Astrocyte (in vitro differentiated cells and primary cell): ENCODE measurements at regions not wholly inside any gene's neighbourhood (a gene's known extent, or its start where the extent isn't known, plus 50 kb on each side); places are given as distances from the start of the nearest gene placed in this dataset.

Source experiments
- EZH2 ChIP-seq: IDR thresholded peaks from 2 replicates; pipeline ENCODE4 v1.6.1; 2012; ENCODE audit warnings: mild to moderate bottlenecking, low read length, inconsistent platforms; ENCODE audit not compliant: insufficient read depth
- TF ChIP-seq, protein P1 (sequence below): IDR thresholded peaks from 2 replicates; pipeline ENCODE4 v1.5.1; 2011; ENCODE audit warnings: low read depth, mild to moderate bottlenecking, inconsistent platforms, low read length, moderate library complexity; ENCODE audit not compliant: insufficient read depth

DNA sequence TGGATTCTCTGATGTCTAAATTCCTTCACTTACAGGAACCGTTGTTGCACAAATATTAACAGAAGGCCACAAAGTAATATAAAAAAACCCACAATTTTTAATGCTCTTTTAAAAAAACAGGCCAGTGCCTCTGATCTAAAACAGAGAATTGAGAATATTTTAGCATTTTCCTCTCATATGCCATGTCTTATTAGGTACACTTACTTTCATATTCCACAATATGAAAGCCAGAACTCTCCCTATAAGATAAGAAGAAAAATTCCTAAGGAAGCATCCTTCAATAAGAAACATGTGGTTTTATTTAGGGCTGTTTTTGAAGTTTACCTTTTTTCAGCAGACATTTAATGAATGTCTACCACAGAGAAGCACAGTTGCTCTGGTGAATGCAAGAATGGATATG, 214.5 kb downstream of the FAT3 start:
- TF ChIP-seq, protein P1, sequence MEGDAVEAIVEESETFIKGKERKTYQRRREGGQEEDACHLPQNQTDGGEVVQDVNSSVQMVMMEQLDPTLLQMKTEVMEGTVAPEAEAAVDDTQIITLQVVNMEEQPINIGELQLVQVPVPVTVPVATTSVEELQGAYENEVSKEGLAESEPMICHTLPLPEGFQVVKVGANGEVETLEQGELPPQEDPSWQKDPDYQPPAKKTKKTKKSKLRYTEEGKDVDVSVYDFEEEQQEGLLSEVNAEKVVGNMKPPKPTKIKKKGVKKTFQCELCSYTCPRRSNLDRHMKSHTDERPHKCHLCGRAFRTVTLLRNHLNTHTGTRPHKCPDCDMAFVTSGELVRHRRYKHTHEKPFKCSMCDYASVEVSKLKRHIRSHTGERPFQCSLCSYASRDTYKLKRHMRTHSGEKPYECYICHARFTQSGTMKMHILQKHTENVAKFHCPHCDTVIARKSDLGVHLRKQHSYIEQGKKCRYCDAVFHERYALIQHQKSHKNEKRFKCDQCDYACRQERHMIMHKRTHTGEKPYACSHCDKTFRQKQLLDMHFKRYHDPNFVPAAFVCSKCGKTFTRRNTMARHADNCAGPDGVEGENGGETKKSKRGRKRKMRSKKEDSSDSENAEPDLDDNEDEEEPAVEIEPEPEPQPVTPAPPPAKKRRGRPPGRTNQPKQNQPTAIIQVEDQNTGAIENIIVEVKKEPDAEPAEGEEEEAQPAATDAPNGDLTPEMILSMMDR = no peak
- TF ChIP-seq EZH2 = no peak
